A673 (cell line): ENCODE measurements at regions not wholly inside any gene's neighbourhood (a gene's known extent, or its start where the extent isn't known, plus 50 kb on each side); places are given as distances from the start of the nearest gene placed in this dataset.

Experiments used
- EZH2 ChIP-seq: fragments of 200-600 bp; sonication (generic); IDR thresholded peaks from 2 replicates; pipeline ENCODE4 v1.6.1; 2017; ENCODE audit warnings: borderline replicate concordance, low read depth, mild to moderate bottlenecking, mixed read lengths, antibody characterized with exemption, low read length; ENCODE audit not compliant: poor library complexity, severe bottlenecking
- TF ChIP-seq, protein P1 (sequence below): fragments of 300-800, 200-600 bp; sonication (generic); conservative IDR thresholded peaks from 2 replicates; pipeline ENCODE4 v1.5.1; 2017; ENCODE audit warnings: low read depth, mild to moderate bottlenecking, antibody characterized with exemption, low read length, moderate library complexity, mixed read lengths

GRCh38 chr14:21735200-21735599 is 61.6 kb upstream of the OR4E1 start:
- TF ChIP-seq, protein P1, sequence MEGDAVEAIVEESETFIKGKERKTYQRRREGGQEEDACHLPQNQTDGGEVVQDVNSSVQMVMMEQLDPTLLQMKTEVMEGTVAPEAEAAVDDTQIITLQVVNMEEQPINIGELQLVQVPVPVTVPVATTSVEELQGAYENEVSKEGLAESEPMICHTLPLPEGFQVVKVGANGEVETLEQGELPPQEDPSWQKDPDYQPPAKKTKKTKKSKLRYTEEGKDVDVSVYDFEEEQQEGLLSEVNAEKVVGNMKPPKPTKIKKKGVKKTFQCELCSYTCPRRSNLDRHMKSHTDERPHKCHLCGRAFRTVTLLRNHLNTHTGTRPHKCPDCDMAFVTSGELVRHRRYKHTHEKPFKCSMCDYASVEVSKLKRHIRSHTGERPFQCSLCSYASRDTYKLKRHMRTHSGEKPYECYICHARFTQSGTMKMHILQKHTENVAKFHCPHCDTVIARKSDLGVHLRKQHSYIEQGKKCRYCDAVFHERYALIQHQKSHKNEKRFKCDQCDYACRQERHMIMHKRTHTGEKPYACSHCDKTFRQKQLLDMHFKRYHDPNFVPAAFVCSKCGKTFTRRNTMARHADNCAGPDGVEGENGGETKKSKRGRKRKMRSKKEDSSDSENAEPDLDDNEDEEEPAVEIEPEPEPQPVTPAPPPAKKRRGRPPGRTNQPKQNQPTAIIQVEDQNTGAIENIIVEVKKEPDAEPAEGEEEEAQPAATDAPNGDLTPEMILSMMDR = no peak
- no peak for TF ChIP-seq EZH2
